ENCODE measurements at regions not wholly inside any gene's neighbourhood (a gene's known extent, or its start where the extent isn't known, plus 50 kb on each side); places are given as distances from the start of the nearest gene placed in this dataset.

DNA sequence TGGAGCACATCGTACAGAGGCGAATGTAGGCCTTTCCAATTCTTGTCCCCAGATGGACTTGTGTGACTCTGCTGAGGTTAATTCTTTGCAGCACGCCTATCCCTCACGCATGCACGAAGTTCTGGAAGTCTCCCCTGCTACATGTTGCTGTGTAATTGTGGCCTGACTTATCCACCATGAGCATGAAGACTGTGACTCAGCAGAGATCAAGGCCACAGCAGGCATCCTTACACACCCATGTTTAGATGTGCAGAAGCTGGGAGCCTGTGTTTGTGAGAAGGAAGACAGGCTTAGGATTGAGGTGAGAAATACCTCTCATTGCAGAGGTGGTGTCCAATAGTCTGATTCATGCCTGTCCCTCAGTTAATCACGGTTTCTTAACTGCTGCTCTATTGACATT, 135.6 kb downstream of the ICE1 start:
- TF ChIP-seq POLR2A (IDR thresholded peaks at IDR 0.05): no peak
- TF ChIP-seq, protein P1, sequence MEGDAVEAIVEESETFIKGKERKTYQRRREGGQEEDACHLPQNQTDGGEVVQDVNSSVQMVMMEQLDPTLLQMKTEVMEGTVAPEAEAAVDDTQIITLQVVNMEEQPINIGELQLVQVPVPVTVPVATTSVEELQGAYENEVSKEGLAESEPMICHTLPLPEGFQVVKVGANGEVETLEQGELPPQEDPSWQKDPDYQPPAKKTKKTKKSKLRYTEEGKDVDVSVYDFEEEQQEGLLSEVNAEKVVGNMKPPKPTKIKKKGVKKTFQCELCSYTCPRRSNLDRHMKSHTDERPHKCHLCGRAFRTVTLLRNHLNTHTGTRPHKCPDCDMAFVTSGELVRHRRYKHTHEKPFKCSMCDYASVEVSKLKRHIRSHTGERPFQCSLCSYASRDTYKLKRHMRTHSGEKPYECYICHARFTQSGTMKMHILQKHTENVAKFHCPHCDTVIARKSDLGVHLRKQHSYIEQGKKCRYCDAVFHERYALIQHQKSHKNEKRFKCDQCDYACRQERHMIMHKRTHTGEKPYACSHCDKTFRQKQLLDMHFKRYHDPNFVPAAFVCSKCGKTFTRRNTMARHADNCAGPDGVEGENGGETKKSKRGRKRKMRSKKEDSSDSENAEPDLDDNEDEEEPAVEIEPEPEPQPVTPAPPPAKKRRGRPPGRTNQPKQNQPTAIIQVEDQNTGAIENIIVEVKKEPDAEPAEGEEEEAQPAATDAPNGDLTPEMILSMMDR (IDR thresholded peaks at IDR 0.05): no peak
